OCI-M1 (cell line): ENCODE measurements at regions not wholly inside any gene's neighbourhood (a gene's known extent, or its start where the extent isn't known, plus 50 kb on each side); places are given as distances from the start of the nearest gene placed in this dataset.
"Not testable (repeated sequence)": the region's sequence is repeated elsewhere in the genome, so short reads cannot be mapped to it uniquely, and the experiment has no call there.

Experiments used
- DNase-seq: peaks from one replicate; lab custom pipeline; 2025; lab: John Stamatoyannopoulos, UW

GRCh38 chr19:20292520-20292919, 125.5 kb downstream of the ZNF486 start:
- DNase-seq = not testable (repeated sequence)

GRCh38 chr19:20289186-20289585, 122.2 kb downstream of the ZNF486 start:
- no peak for DNase-seq

GRCh38 chr19:20287070-20287469, 120.1 kb downstream of the ZNF486 start:
- no peak for DNase-seq

- DNase-seq = peak; percentile 73
These were observed 118.9 kb downstream of the ZNF486 start for GRCh38 chr19:20285876-20286275.

GRCh38 chr19:20279516-20279915, 112.5 kb downstream of the ZNF486 start:
- no peak for DNase-seq

GRCh38 chr19:20278342-20278741, 111.3 kb downstream of the ZNF486 start:
- no peak for DNase-seq

GRCh38 chr19:20276732-20277082, 109.7 kb downstream of the ZNF486 start:
- DNase-seq = not testable (repeated sequence)

- DNase-seq = no peak
These were observed 109.2 kb downstream of the ZNF486 start for GRCh38 chr19:20276011-20276731.

GRCh38 chr19:20273951-20274570, 107.0 kb downstream of the ZNF486 start:
- DNase-seq = no peak

GRCh38 chr19:20273376-20273775, 106.4 kb downstream of the ZNF486 start:
- no peak for DNase-seq

GRCh38 chr19:20272627-20273010, 105.6 kb downstream of the ZNF486 start:
- DNase-seq = not testable (repeated sequence)

GRCh38 chr19:20271927-20272626, 105.1 kb downstream of the ZNF486 start:
- peak; percentile 37 for DNase-seq

- no peak for DNase-seq
These were observed 104.4 kb downstream of the ZNF486 start for GRCh38 chr19:20271215-20271926.

- DNase-seq = no peak
These were observed 102.4 kb downstream of the ZNF486 start for GRCh38 chr19:20269461-20269860.

- DNase-seq = not testable (repeated sequence)
These were observed 94.5 kb downstream of the ZNF486 start for GRCh38 chr19:20261513-20261912.

GRCh38 chr19:20260738-20261137, 93.7 kb downstream of the ZNF486 start:
- DNase-seq = not testable (repeated sequence)

- DNase-seq = no peak
These were observed 92.6 kb downstream of the ZNF486 start for GRCh38 chr19:20259615-20260014.

- no peak for DNase-seq
These were observed 89.6 kb downstream of the ZNF486 start for GRCh38 chr19:20256606-20257005.

GRCh38 chr19:20254121-20254520, 87.1 kb downstream of the ZNF486 start:
- DNase-seq = no peak

- no peak for DNase-seq
These were observed 85.6 kb downstream of the ZNF486 start for GRCh38 chr19:20252613-20253012.

- no peak for DNase-seq
These were observed 83.6 kb downstream of the ZNF486 start for GRCh38 chr19:20250627-20251026.

- DNase-seq = no peak
These were observed 83.1 kb downstream of the ZNF486 start for GRCh38 chr19:20250121-20250520.
